ENCODE measurements at regions not wholly inside any gene's neighbourhood (a gene's known extent, or its start where the extent isn't known, plus 50 kb on each side); places are given as distances from the start of the nearest gene placed in this dataset.

GRCh38 chr17:77861981-77862645, 96.4 kb upstream of the TNRC6C start:
- TF ChIP-seq POLR2AphosphoS5 (IDR thresholded peaks at IDR 0.05; ENCODE audit: low read depth, low read length), result no peak
- TF ChIP-seq POLR2A (IDR thresholded peaks at IDR 0.05; ENCODE audit: low read depth, low read length), result no peak
- TF ChIP-seq POU2F2 (IDR thresholded peaks at IDR 0.05; ENCODE audit: low read depth, low read length), result no peak
